ENCODE measurements at regions not wholly inside any gene's neighbourhood (a gene's known extent, or its start where the extent isn't known, plus 50 kb on each side); places are given as distances from the start of the nearest gene placed in this dataset.

DNA sequence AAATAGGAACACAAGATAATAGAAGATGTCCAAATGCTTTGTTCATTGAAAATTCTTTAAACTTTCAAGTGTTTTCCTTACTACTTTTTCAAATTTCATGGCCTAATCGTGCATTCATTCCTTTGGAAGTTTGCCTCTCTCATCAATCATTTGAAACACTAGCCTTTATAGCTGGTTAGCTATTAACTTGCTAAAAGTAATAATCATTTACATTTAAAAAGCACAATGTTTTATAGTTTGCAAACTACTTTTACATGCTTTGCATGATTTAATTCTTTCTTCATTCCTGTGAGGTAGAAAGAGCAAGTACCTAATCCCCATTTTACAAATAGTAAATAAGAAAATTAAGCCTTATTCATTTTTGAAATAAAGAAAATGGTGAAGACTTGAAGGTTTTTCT lies 137.4 kb upstream of the SLC7A14 start:
- H3K27ac ChIP-seq (ENCODE audit: low read length, poor library complexity, severe bottlenecking): peak overlapping the region; percentile 75
- no peak overlapping the region for H2AFZ ChIP-seq (ENCODE audit: low read depth, low read length)
- no peak overlapping the region for H2BK5ac ChIP-seq (ENCODE audit: low read depth, low read length, poor library complexity, severe bottlenecking)
- H4K91ac ChIP-seq (ENCODE audit: low read length): no peak overlapping the region
- H3K18ac ChIP-seq (ENCODE audit: low read depth in 1 of 2, low read length in 2 of 2): no peak overlapping the region
- no peak overlapping the region for H3K4me3 ChIP-seq (ENCODE audit: insufficient read depth in 1 of 2, low read depth in 1 of 2, low read length in 2 of 2)
- no peak overlapping the region for H2BK120ac ChIP-seq (ENCODE audit: low read depth, low read length)
- H3K36me3 ChIP-seq (ENCODE audit: control insufficient read depth in 1 of 2, insufficient read depth in 2 of 2, low read depth in 1 of 2, low read length in 2 of 2): no peaks in the 10 kb centered on the region
- no peak overlapping the region for H4K8ac ChIP-seq (ENCODE audit: low read length)
- H3K4ac ChIP-seq (ENCODE audit: low read depth in 1 of 2, low read length in 2 of 2): no peak overlapping the region
- peaks cover 11% of the 10 kb centered on the region for H3K4me1 ChIP-seq (ENCODE audit: control insufficient read depth, insufficient read depth, low read depth, low read length)
- H3K14ac ChIP-seq (ENCODE audit: low read length in 2 of 2): no peak overlapping the region
- no peak overlapping the region for H2BK15ac ChIP-seq (ENCODE audit: low read depth, poor library complexity, severe bottlenecking)
- H3K4me2 ChIP-seq (ENCODE audit: low read length, poor library complexity, severe bottlenecking): no peak overlapping the region
- WGBS: no CpG with 5 or more reads among the region's 1 CpG
- H2BK12ac ChIP-seq (ENCODE audit: low read length in 2 of 2): no peak overlapping the region
- no peaks in the 10 kb centered on the region for H3K9me3 ChIP-seq (ENCODE audit: control insufficient read depth, low read length)
- no peaks in the 10 kb centered on the region for H3K27me3 ChIP-seq (ENCODE audit: control insufficient read depth in 1 of 2, insufficient read depth in 1 of 2, low read length in 2 of 2)
- no peaks in the 10 kb centered on the region for H3K79me1 ChIP-seq (replicated peaks; ENCODE audit: low read length, poor library complexity, severe bottlenecking)
- H3K23ac ChIP-seq (ENCODE audit: low read length in 2 of 2): no peak overlapping the region
- peak overlapping the region; percentile 90 for H3K9ac ChIP-seq (ENCODE audit: low read length)
- no peak for DNase-seq
- no peak overlapping the region for H2AK5ac ChIP-seq (ENCODE audit: low read length, severe bottlenecking)

GRCh38 chr3:170721563-170721962 lies 135.7 kb upstream of the SLC7A14 start:
- peak overlapping the region; percentile 22 for H3K9ac ChIP-seq (ENCODE audit: low read length)
- H3K23ac ChIP-seq (ENCODE audit: low read length in 2 of 2): no peak overlapping the region
- peak overlapping the region; percentile 58 for H3K27ac ChIP-seq (ENCODE audit: low read length, poor library complexity, severe bottlenecking)
- no peak overlapping the region for H3K18ac ChIP-seq (ENCODE audit: low read depth in 1 of 2, low read length in 2 of 2)
- no peak overlapping the region for H3K14ac ChIP-seq (ENCODE audit: low read length in 2 of 2)
- H3K4me2 ChIP-seq (ENCODE audit: low read length, poor library complexity, severe bottlenecking): no peak overlapping the region
- no peak overlapping the region for H2AFZ ChIP-seq (ENCODE audit: low read depth, low read length)
- no peaks in the 10 kb centered on the region for H3K36me3 ChIP-seq (ENCODE audit: control insufficient read depth in 1 of 2, insufficient read depth in 2 of 2, low read depth in 1 of 2, low read length in 2 of 2)
- no peaks in the 10 kb centered on the region for H3K79me1 ChIP-seq (replicated peaks; ENCODE audit: low read length, poor library complexity, severe bottlenecking)
- H2BK12ac ChIP-seq (ENCODE audit: low read length in 2 of 2): peak overlapping the region in 1 of 2 experiments; percentile 77
- H3K27me3 ChIP-seq (ENCODE audit: control insufficient read depth in 1 of 2, insufficient read depth in 1 of 2, low read length in 2 of 2): no peaks in the 10 kb centered on the region
- no peak overlapping the region for H4K8ac ChIP-seq (ENCODE audit: low read length)
- no peak for DNase-seq
- no peak overlapping the region for H3K4me3 ChIP-seq (ENCODE audit: insufficient read depth in 1 of 2, low read depth in 1 of 2, low read length in 2 of 2)
- H2BK15ac ChIP-seq (ENCODE audit: low read depth, poor library complexity, severe bottlenecking): no peak overlapping the region
- H2AK5ac ChIP-seq (ENCODE audit: low read length, severe bottlenecking): no peak overlapping the region
- H3K9me3 ChIP-seq (ENCODE audit: control insufficient read depth, low read length): no peaks in the 10 kb centered on the region
- H3K4me1 ChIP-seq (ENCODE audit: control insufficient read depth, insufficient read depth, low read depth, low read length): peaks cover 11% of the 10 kb centered on the region
- no peak overlapping the region for H2BK5ac ChIP-seq (ENCODE audit: low read depth, low read length, poor library complexity, severe bottlenecking)
- no peak overlapping the region for H3K4ac ChIP-seq (ENCODE audit: low read depth in 1 of 2, low read length in 2 of 2)
- no peak overlapping the region for H4K91ac ChIP-seq (ENCODE audit: low read length)
- no peak overlapping the region for H2BK120ac ChIP-seq (ENCODE audit: low read depth, low read length)

DNA sequence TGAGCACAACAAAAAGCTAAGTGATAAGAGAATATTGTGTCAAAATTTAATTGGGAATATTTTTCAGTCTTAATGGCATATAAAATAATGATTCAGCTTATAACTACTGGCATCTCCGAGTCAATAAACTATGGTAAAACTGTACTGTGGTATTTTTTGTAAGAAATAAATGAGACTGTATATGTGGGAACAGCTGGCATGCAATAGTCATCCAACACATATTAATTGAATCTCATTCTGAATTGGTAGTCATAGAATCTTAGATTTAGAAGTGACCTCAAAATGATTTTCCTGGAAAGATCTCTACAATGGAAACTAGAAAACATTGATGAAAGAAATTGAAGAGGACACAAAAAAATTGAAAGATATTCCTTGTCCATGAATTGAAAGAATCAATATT lies 133.4 kb upstream of the SLC7A14 start:
- H3K79me1 ChIP-seq (replicated peaks; ENCODE audit: low read length, poor library complexity, severe bottlenecking): no peaks in the 10 kb centered on the region
- no peak overlapping the region for H2BK12ac ChIP-seq (ENCODE audit: low read length in 2 of 2)
- H4K8ac ChIP-seq (ENCODE audit: low read length): no peak overlapping the region
- no peak overlapping the region for H3K27ac ChIP-seq (ENCODE audit: low read length, poor library complexity, severe bottlenecking)
- no peak overlapping the region for H2BK15ac ChIP-seq (ENCODE audit: low read depth, poor library complexity, severe bottlenecking)
- no peak overlapping the region for H2BK5ac ChIP-seq (ENCODE audit: low read depth, low read length, poor library complexity, severe bottlenecking)
- H3K4me2 ChIP-seq (ENCODE audit: low read length, poor library complexity, severe bottlenecking): no peak overlapping the region
- H3K23ac ChIP-seq (ENCODE audit: low read length in 2 of 2): no peak overlapping the region
- no peak overlapping the region for H3K18ac ChIP-seq (ENCODE audit: low read depth in 1 of 2, low read length in 2 of 2)
- H4K91ac ChIP-seq (ENCODE audit: low read length): no peak overlapping the region
- no peaks in the 10 kb centered on the region for H3K27me3 ChIP-seq (ENCODE audit: control insufficient read depth in 1 of 2, insufficient read depth in 1 of 2, low read length in 2 of 2)
- H2AFZ ChIP-seq (ENCODE audit: low read depth, low read length): no peak overlapping the region
- no peaks in the 10 kb centered on the region for H3K9me3 ChIP-seq (ENCODE audit: control insufficient read depth, low read length)
- H3K9ac ChIP-seq (ENCODE audit: low read length): no peak overlapping the region
- DNase-seq: no peak
- H2AK5ac ChIP-seq (ENCODE audit: low read length, severe bottlenecking): no peak overlapping the region
- no peak overlapping the region for H3K4ac ChIP-seq (ENCODE audit: low read depth in 1 of 2, low read length in 2 of 2)
- peaks cover 7% of the 10 kb centered on the region for H3K4me1 ChIP-seq (ENCODE audit: control insufficient read depth, insufficient read depth, low read depth, low read length)
- no peaks in the 10 kb centered on the region for H3K36me3 ChIP-seq (ENCODE audit: control insufficient read depth in 1 of 2, insufficient read depth in 2 of 2, low read depth in 1 of 2, low read length in 2 of 2)
- no peak overlapping the region for H2BK120ac ChIP-seq (ENCODE audit: low read depth, low read length)
- WGBS: no CpG with 5 or more reads among the region's 1 CpG
- H3K4me3 ChIP-seq (ENCODE audit: insufficient read depth in 1 of 2, low read depth in 1 of 2, low read length in 2 of 2): no peak overlapping the region
- no peak overlapping the region for H3K14ac ChIP-seq (ENCODE audit: low read length in 2 of 2)

- Histone ChIP-seq H2BK15ac (ENCODE audit: low read depth, poor library complexity, severe bottlenecking) (no peak overlapping the region), H3K4me2 (ENCODE audit: low read length, poor library complexity, severe bottlenecking) (no peak overlapping the region), H3K9me3 (ENCODE audit: control insufficient read depth, low read length) (no peaks in the 10 kb centered on the region), H4K8ac (ENCODE audit: low read length) (no peak overlapping the region), H3K27me3 (ENCODE audit: control insufficient read depth in 1 of 2, insufficient read depth in 1 of 2, low read length in 2 of 2) (no peaks in the 10 kb centered on the region), H3K27ac (ENCODE audit: low read length, poor library complexity, severe bottlenecking) (no peak overlapping the region), H3K36me3 (ENCODE audit: control insufficient read depth in 1 of 2, insufficient read depth in 2 of 2, low read depth in 1 of 2, low read length in 2 of 2) (peaks cover 0 to under 1% of the 10 kb centered on the region in 2 experiments), H3K9ac (ENCODE audit: low read length) (no peak overlapping the region), H3K4ac (ENCODE audit: low read depth in 1 of 2, low read length in 2 of 2) (no peak overlapping the region), H3K23ac (ENCODE audit: low read length in 2 of 2) (no peak overlapping the region), H2BK5ac (ENCODE audit: low read depth, low read length, poor library complexity, severe bottlenecking) (no peak overlapping the region), H2BK120ac (ENCODE audit: low read depth, low read length) (no peak overlapping the region), H3K18ac (ENCODE audit: low read depth in 1 of 2, low read length in 2 of 2) (no peak overlapping the region), H2AFZ (ENCODE audit: low read depth, low read length) (no peak overlapping the region), H2AK5ac (ENCODE audit: low read length, severe bottlenecking) (no peak overlapping the region), H4K91ac (ENCODE audit: low read length) (no peak overlapping the region), H2BK12ac (ENCODE audit: low read length in 2 of 2) (no peak overlapping the region), H3K14ac (ENCODE audit: low read length in 2 of 2) (no peak overlapping the region), H3K79me1 (replicated peaks; ENCODE audit: low read length, poor library complexity, severe bottlenecking) (no peaks in the 10 kb centered on the region), H3K4me3 (ENCODE audit: insufficient read depth in 1 of 2, low read depth in 1 of 2, low read length in 2 of 2) (no peak overlapping the region), H3K4me1 (ENCODE audit: control insufficient read depth, insufficient read depth, low read depth, low read length) (peaks cover 5% of the 10 kb centered on the region)
- 86% methylated on average over 1 of the region's 3 CpGs for WGBS
- no peak for DNase-seq
Measured at GRCh38 chr3:170718848-170719247, 133.0 kb upstream of the SLC7A14 start.

All from mesenchymal stem cell (in vitro differentiated cells and primary cell).